K562 (cell line): ENCODE measurements at regions not wholly inside any gene's neighbourhood (a gene's known extent, or its start where the extent isn't known, plus 50 kb on each side); places are given as distances from the start of the nearest gene placed in this dataset.

Experiments
- ATAC-seq: fragments of 200-7000 bp; cut with Tn5 transposase; 3 replicates; pipeline ENCODE4 v1.9.1; 2020; ENCODE audit warnings: moderate library complexity
- BruUV-seq: library from RNA; stranded (reverse); fragments of 400-500 nt; replicated peaks from 2 replicates; lab custom pipeline; 2021; lab: Mats Ljungman, UMichigan
- CTCF ChIA-PET: fragments of 300-600 bp; formaldehyde crosslinking; extraction: SDS; loops from one replicate; lab custom pipeline; 2021; ENCODE audit warnings: low intra/inter-chr PET ratio; lab: Yijun Ruan, JAX
- POLR2A ChIA-PET: fragments of 300-600, 350-650 bp; sonication (Branson Sonifier 250); formaldehyde crosslinking; extraction: SDS; loops from one replicate; lab custom pipeline; 2021; ENCODE audit warnings: antibody characterized with exemption, inconsistent platforms; lab: Yijun Ruan, JAX
- DNase-seq, 4 experiments: peaks; one replicate each; pipeline versions ENCODE4 v3.0.0 to v3.0.0-alpha.2; 2011 to 2018; ENCODE audit warnings: low spot score in 3 of 4, mixed read lengths in 3 of 4; ENCODE audit errors: extremely low read depth in 1 of 4
- FAIRE-seq: peaks from 2 replicates; lab custom pipeline; 2011; peaks lifted over from hg19 to GRCh38; lab: Jason Lieb, UNC
- H2AFZ ChIP-seq: 2 replicates; pipeline ENCODE4 v1.6.0; 2011; ENCODE audit warnings: low read depth, low read length, control low read depth, inconsistent platforms
- H3K27ac ChIP-seq: fragments of 200-600 bp; 3 replicates; pipeline ENCODE4 v1.8.0; 2011; ENCODE audit warnings: low read depth, mild to moderate bottlenecking, control low read depth, inconsistent platforms, low read length, moderate library complexity, mixed read lengths; ENCODE audit errors: extremely low read depth
- H3K27me3 ChIP-seq, 2 experiments: fragments of 300-600 bp in 1 of 2; 2 replicates in 1 of 2; 3 replicates in 1 of 2; pipeline versions ENCODE4 v1.6.0 to v1.8.0; 2011; ENCODE audit warnings: inconsistent platforms in 2 of 2, low read length in 2 of 2, mild to moderate bottlenecking in 1 of 2, mixed read lengths in 1 of 2, moderate library complexity in 1 of 2; ENCODE audit not compliant: control insufficient read depth in 2 of 2, insufficient read depth in 2 of 2
- H3K36me3 ChIP-seq: fragments of 300-600 bp; 3 replicates; pipeline ENCODE4 v1.8.0; 2011; ENCODE audit warnings: mild to moderate bottlenecking, low read length, inconsistent platforms; ENCODE audit not compliant: control insufficient read depth, insufficient read depth
- H3K4me1 ChIP-seq, 2 experiments: fragments of 200-600 bp in 1 of 2; replicated peaks in 1 of 2; 2 replicates in 1 of 2; 3 replicates in 1 of 2; pipeline versions ENCODE4 v1.5.1 to v1.8.0; 2011; ENCODE audit warnings: inconsistent platforms in 2 of 2, low read length in 2 of 2, mild to moderate bottlenecking in 1 of 2, mixed read lengths in 1 of 2, moderate library complexity in 1 of 2; ENCODE audit not compliant: control insufficient read depth in 2 of 2, insufficient read depth in 2 of 2
- H3K4me2 ChIP-seq: 2 replicates; pipeline ENCODE4 v1.6.1; 2011; ENCODE audit warnings: low read length, control low read depth, inconsistent platforms, mixed read lengths; ENCODE audit not compliant: insufficient read depth
- H3K4me3 ChIP-seq: fragments of 200-600 bp; sonication (generic), shearing (Covaris generic); 2 replicates; pipeline ENCODE4 v1.5.1; 2016; ENCODE audit warnings: control low read depth, inconsistent platforms
- H3K79me2 ChIP-seq: fragments of 200-600 bp; 3 replicates; pipeline ENCODE4 v1.8.0; 2011; ENCODE audit warnings: low read length, inconsistent platforms; ENCODE audit not compliant: control insufficient read depth, insufficient read depth
- H3K9ac ChIP-seq, 2 experiments: 2 replicates each; pipeline versions ENCODE4 v1.6.0 to v1.6.1; 2011; ENCODE audit warnings: low read depth in 2 of 2, low read length in 2 of 2, control low read depth in 1 of 2, inconsistent platforms in 1 of 2, mild to moderate bottlenecking in 1 of 2, mixed read lengths in 1 of 2; ENCODE audit not compliant: insufficient read depth in 1 of 2
- H3K9me1 ChIP-seq: one replicate; pipeline ENCODE4 v1.6.0; 2011; ENCODE audit warnings: inconsistent platforms, mild to moderate bottlenecking, low read length, moderate library complexity; ENCODE audit not compliant: control insufficient read depth, insufficient read depth
- H3K9me3 ChIP-seq: replicated peaks from 2 replicates; pipeline ENCODE4 v1.5.1; 2011; ENCODE audit warnings: low read depth, low read length, inconsistent platforms; ENCODE audit not compliant: control insufficient read depth, insufficient read depth
- H4K20me1 ChIP-seq: replicated peaks from 2 replicates; pipeline ENCODE4 v1.6.1; 2011; ENCODE audit warnings: low read length, inconsistent platforms, mixed read lengths; ENCODE audit not compliant: control insufficient read depth, insufficient read depth
- CHD2 ChIP-seq: IDR thresholded peaks from 2 replicates; pipeline ENCODE4 v1.6.1; 2011; ENCODE audit warnings: low read depth, low read length
- DLX4 ChIP-seq: fragments of 250-450 bp; sonication (Bioruptor Pico); IDR thresholded peaks from 2 replicates; pipeline ENCODE4 v1.6.1; 2021; ENCODE audit warnings: mild to moderate bottlenecking
- EWSR1 ChIP-seq: fragments of 450-650 bp; IDR thresholded peaks from 2 replicates; pipeline ENCODE4 v1.6.1; 2018; ENCODE audit warnings: borderline replicate concordance, mild to moderate bottlenecking, low read depth, moderate library complexity; ENCODE audit not compliant: partially characterized antibody
- HMG20A ChIP-seq: fragments of 450-650 bp; formaldehyde crosslinking; conservative IDR thresholded peaks from 2 replicates; pipeline ENCODE4 v1.4.0; 2020; ENCODE audit warnings: mild to moderate bottlenecking, mixed read lengths
- MAFF ChIP-seq: IDR thresholded peaks from 2 replicates; pipeline ENCODE4 v1.6.1; 2012; ENCODE audit warnings: low read length, improper control_type of control experiment
- MEF2A ChIP-seq: IDR thresholded peaks from 2 replicates; pipeline ENCODE4 v1.6.1; 2011; ENCODE audit warnings: low read depth, mild to moderate bottlenecking, low read length, moderate library complexity; ENCODE audit not compliant: control insufficient read depth
- NBN ChIP-seq: fragments of 450-650 bp; IDR thresholded peaks from 2 replicates; pipeline ENCODE4 v1.6.1; 2016; ENCODE audit warnings: low read depth, mild to moderate bottlenecking
- NR4A1 ChIP-seq, 2 experiments: fragments of 250-450 bp in 1 of 2; fragments of 450-650 bp in 1 of 2; sonication (Bioruptor Pico) in 1 of 2; IDR thresholded peaks; 2 replicates each; pipeline versions ENCODE4 v1.4.0 to v1.6.1; 2016 to 2020; ENCODE audit warnings: mild to moderate bottlenecking in 2 of 2, missing compliant biosample characterization in 1 of 2, missing genetic modification characterization in 1 of 2, moderate library complexity in 1 of 2
- RBBP5 ChIP-seq: fragments of 200-600 bp; sonication (generic); IDR thresholded peaks from 2 replicates; pipeline ENCODE4 v1.6.1; 2012; ENCODE audit warnings: borderline replicate concordance, mild to moderate bottlenecking, low read length, control low read depth, inconsistent platforms; ENCODE audit not compliant: insufficient read depth, poor library complexity, severe bottlenecking
- RBM15 ChIP-seq: fragments of 200-400 bp; formaldehyde crosslinking; IDR thresholded peaks from 2 replicates; pipeline ENCODE4 v1.6.1; 2018; ENCODE audit warnings: mild to moderate bottlenecking, low read length, moderate library complexity; ENCODE audit not compliant: insufficient read depth
- SRF ChIP-seq, 2 experiments: fragments of 250-450, 450-650 bp in 1 of 2; sonication (Bioruptor Pico) in 1 of 2; sonication (generic) in 1 of 2; formaldehyde crosslinking; IDR thresholded peaks; 2 replicates each; pipeline versions ENCODE4 v1.5.0 to v1.5.1; 2020 to 2022; ENCODE audit warnings: mild to moderate bottlenecking in 1 of 2, missing genetic modification reagents in 1 of 2
- USF2 ChIP-seq: sonication (generic); formaldehyde crosslinking; IDR thresholded peaks from 2 replicates; pipeline ENCODE4 v1.5.0; 2020; ENCODE audit warnings: missing genetic modification reagents
- YBX1 ChIP-seq: fragments of 450-650 bp; IDR thresholded peaks from 2 replicates; pipeline ENCODE4 v1.7.1; 2016; ENCODE audit warnings: mild to moderate bottlenecking
- ZBED1 ChIP-seq: IDR thresholded peaks from 2 replicates; pipeline ENCODE4 v1.6.1; 2014
- ZBTB12 ChIP-seq: fragments of 250-450 bp; sonication (Bioruptor Pico); IDR thresholded peaks from 2 replicates; pipeline ENCODE4 v1.4.0; 2020
- ZNF41 ChIP-seq: fragments of 250-450 bp; sonication (Bioruptor Pico); conservative IDR thresholded peaks from 2 replicates; pipeline ENCODE4 v1.4.0; 2020; ENCODE audit warnings: mild to moderate bottlenecking
- WGBS: fragments of 100-300 bp; shearing (Covaris generic); methylation state at CpG from one replicate; pipeline ENCODE4 v1.1.6; 2016; ENCODE audit warnings: low coverage, mixed read lengths; ENCODE audit not compliant: insufficient coverage; ENCODE audit errors: missing lambda C conversion rate; 5-methylcytosine and 5-hydroxymethylcytosine counted together
- in situ Hi-C: fragments of 300-500 bp; cut with MboI; formaldehyde crosslinking; loops from 4 replicates; pipeline ENCODE4 v1.15.0; 2018; ENCODE audit warnings: inconsistent platforms, mixed read lengths
- intact Hi-C: fragments of 100-400 bp; cut with micrococcal nuclease; formaldehyde crosslinking; loops from 2 replicates; pipeline ENCODE4 v1.14.2; 2022

- CTCF ChIA-PET, result no interaction called here
- in situ Hi-C loops, result no loop called here
- Histone ChIP-seq H3K4me3 (no peak overlapping the region), H3K9me3 (no peaks in the 10 kb centered on the region), H3K4me2 (no peak overlapping the region), H3K9me1 (no peaks in the 10 kb centered on the region), H3K79me2 (no peaks in the 10 kb centered on the region), H3K9ac (no peak overlapping the region), H3K36me3 (no peaks in the 10 kb centered on the region), H4K20me1 (no peaks in the 10 kb centered on the region), H2AFZ (no peak overlapping the region), H3K27ac (no peak overlapping the region), H3K27me3 (no peaks in the 10 kb centered on the region), H3K4me1 (no peaks in the 10 kb centered on the region)
- 0% methylated on average over 2 of the region's 2 CpGs for WGBS
- TF ChIP-seq NR4A1 (CRISPR knock-in tag; IDR thresholded peaks at IDR 0.05) (no peak), NR4A1 (tag; IDR thresholded peaks at IDR 0.05) (no peak), DLX4 (CRISPR knock-in tag) (no peak), RBM15 (no peak), ZNF41 (no peak), ZBED1 (no peak), YBX1 (no peak), SRF (CRISPR knock-in tag; IDR thresholded peaks at IDR 0.05) (no peak), MEF2A (no peak), NBN (no peak), USF2 (CRISPR knock-in tag) (no peak), EWSR1 (no peak), CHD2 (no peak), HMG20A (CRISPR knock-in tag) (no peak), RBBP5 (no peak), ZBTB12 (CRISPR knock-in tag) (no peak), MAFF (no peak)
- DNase-seq (no peak), ATAC-seq (no peak), FAIRE-seq (no peak)
- intact Hi-C loops, result no loop called here
- POLR2A ChIA-PET, result no interaction called here
- no TSS peak for BruUV-seq
Observed at GRCh38 chr6:93828553-93828952, 409.2 kb upstream of the EPHA7 start.
